Vagina (tissue), 2 donors: ENCODE measurements at regions not wholly inside any gene's neighbourhood (a gene's known extent, or its start where the extent isn't known, plus 50 kb on each side); places are given as distances from the start of the nearest gene placed in this dataset.

ENCODE experiments used
- DNase-seq, 2 donors: peaks; one replicate each; pipeline ENCODE4 v3.0.0-alpha.2; 2017; ENCODE audit errors: extremely low spot score in 2 of 2
- H3K27ac ChIP-seq: fragments of 200-600 bp; sonication (generic); one replicate; pipeline ENCODE4 v1.5.1; 2019
- H3K27me3 ChIP-seq: fragments of 200-600 bp; sonication (generic); one replicate; pipeline ENCODE4 v1.5.1; 2019
- H3K36me3 ChIP-seq, 2 donors: fragments of 200-600 bp; sonication (generic); one replicate each; pipeline ENCODE4 v1.5.1; 2017 to 2019
- H3K4me1 ChIP-seq: fragments of 200-600 bp; sonication (generic); one replicate; pipeline ENCODE4 v1.5.1; 2019
- H3K4me3 ChIP-seq, 2 donors: fragments of 200-600 bp; sonication (generic); 1 replicate in 1 of 2; 2 replicates in 1 of 2; pipeline ENCODE4 v1.5.1; 2016 to 2019
- H3K9me3 ChIP-seq: fragments of 200-600 bp; sonication (generic); one replicate; pipeline ENCODE4 v1.5.1; 2019
- POLR2A ChIP-seq, 2 donors: fragments of 450-650 bp; IDR thresholded peaks; one replicate each; pipeline ENCODE4 v1.6.1; 2017; ENCODE audit warnings: antibody characterized with exemption in 2 of 2, mild to moderate bottlenecking in 2 of 2, moderate library complexity in 2 of 2
- POLR2AphosphoS5 ChIP-seq, 2 donors: sonication (generic); formaldehyde crosslinking; IDR thresholded peaks; one replicate each; pipeline ENCODE4 v1.9.0; 2017; ENCODE audit warnings: antibody characterized with exemption in 2 of 2, mild to moderate bottlenecking in 2 of 2, low read depth in 1 of 2; ENCODE audit not compliant: insufficient read depth in 1 of 2
- intact Hi-C: fragments of 100-400 bp; cut with DNase I; formaldehyde crosslinking; loops from one replicate; pipeline ENCODE4 v1.15.1; 2023
- TF ChIP-seq, protein P1 (sequence below), 3 experiments: fragments of 450-650 bp in 2 of 3; fragments of 200-600 bp in 1 of 3; sonication (generic) in 1 of 3; IDR thresholded peaks; one replicate each; pipeline ENCODE4 v1.5.1; 2017 to 2019; ENCODE audit warnings: antibody characterized with exemption in 3 of 3, mild to moderate bottlenecking in 2 of 3, moderate library complexity in 2 of 3

DNA sequence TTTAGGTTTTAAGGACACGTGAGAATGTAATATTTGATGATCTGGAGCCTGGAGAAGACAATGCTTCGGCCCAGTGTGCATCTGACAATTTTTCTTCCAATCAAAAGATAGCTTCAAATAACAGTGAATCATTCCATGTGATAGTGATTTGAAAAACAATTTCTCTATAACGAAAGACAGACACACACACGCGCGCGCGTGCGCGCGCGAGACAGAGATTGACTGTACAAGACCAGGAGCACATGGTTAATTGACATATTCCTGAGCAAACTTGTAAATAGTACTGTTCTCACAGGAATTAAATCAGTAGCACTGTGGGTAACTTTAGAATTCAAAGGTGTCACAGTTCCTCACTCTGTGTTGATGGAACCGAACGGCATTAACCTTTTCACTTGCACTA, 287.5 kb upstream of the LMO3 start:
- Histone ChIP-seq H3K27me3 (no peaks in the 10 kb centered on the region), H3K4me1 (no peaks in the 10 kb centered on the region), H3K9me3 (no peaks in the 10 kb centered on the region), H3K4me3 (no peak overlapping the region), H3K27ac (no peak overlapping the region), H3K36me3 (no peaks in the 10 kb centered on the region)
- no peak for DNase-seq
- TF ChIP-seq, protein P1, sequence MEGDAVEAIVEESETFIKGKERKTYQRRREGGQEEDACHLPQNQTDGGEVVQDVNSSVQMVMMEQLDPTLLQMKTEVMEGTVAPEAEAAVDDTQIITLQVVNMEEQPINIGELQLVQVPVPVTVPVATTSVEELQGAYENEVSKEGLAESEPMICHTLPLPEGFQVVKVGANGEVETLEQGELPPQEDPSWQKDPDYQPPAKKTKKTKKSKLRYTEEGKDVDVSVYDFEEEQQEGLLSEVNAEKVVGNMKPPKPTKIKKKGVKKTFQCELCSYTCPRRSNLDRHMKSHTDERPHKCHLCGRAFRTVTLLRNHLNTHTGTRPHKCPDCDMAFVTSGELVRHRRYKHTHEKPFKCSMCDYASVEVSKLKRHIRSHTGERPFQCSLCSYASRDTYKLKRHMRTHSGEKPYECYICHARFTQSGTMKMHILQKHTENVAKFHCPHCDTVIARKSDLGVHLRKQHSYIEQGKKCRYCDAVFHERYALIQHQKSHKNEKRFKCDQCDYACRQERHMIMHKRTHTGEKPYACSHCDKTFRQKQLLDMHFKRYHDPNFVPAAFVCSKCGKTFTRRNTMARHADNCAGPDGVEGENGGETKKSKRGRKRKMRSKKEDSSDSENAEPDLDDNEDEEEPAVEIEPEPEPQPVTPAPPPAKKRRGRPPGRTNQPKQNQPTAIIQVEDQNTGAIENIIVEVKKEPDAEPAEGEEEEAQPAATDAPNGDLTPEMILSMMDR (IDR thresholded peaks at IDR 0.05) = no peak
- TF ChIP-seq POLR2AphosphoS5 (IDR thresholded peaks at IDR 0.05; ENCODE audit: insufficient read depth in 1 of 2, low read depth in 1 of 2) (no peak), POLR2A (IDR thresholded peaks at IDR 0.05) (no peak)
- intact Hi-C loops = no loop called here

DNA sequence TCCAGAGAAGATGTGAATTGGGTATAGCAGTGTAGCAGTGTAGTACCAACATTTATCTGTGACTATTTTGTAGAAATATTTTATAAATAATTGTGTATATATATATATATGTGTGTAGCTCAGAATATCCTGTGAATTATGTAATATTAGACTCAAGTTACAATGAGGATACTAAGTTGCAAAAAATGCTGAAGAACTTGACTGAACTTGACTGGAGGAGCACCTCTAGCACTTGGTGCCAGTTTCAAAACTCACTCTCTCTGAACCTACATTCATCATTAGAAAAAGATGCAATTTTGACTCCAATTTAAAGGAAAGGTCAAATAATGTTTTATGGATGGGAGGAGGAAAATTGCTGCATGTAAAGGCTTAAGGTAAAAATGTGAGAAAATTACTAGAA, 285.7 kb upstream of the LMO3 start:
- intact Hi-C loops = no loop called here
- Histone ChIP-seq H3K27ac (no peak overlapping the region), H3K4me1 (no peaks in the 10 kb centered on the region), H3K4me3 (no peak overlapping the region), H3K9me3 (no peaks in the 10 kb centered on the region), H3K36me3 (no peaks in the 10 kb centered on the region), H3K27me3 (no peaks in the 10 kb centered on the region)
- TF ChIP-seq, protein P1 (IDR thresholded peaks at IDR 0.05) = no peak
- TF ChIP-seq POLR2AphosphoS5 (IDR thresholded peaks at IDR 0.05; ENCODE audit: insufficient read depth in 1 of 2, low read depth in 1 of 2) (no peak), POLR2A (IDR thresholded peaks at IDR 0.05) (no peak)
- no peak for DNase-seq

DNA sequence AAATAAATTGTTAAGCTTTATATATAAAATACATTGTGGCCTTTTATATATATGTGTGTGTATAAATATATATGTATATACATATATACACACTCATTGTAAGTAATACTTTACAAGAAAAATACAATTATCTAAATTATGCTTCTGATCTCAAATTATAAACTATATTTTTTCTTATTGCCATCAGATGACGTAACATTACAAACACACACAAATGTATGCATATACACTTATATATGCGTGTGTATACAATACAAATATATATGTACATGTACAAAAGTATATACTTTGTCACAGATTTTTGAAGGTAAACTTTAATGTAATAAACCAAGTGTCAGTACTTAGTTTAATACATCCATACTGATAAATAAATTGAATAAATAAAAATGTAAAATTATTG, 278.9 kb upstream of the LMO3 start:
- DNase-seq = no peak
- intact Hi-C loops = no loop called here
- no peaks in the 10 kb centered on the region for H3K9me3 ChIP-seq
- H3K36me3 ChIP-seq = no peaks in the 10 kb centered on the region
- H3K27me3 ChIP-seq = no peaks in the 10 kb centered on the region
- H3K4me3 ChIP-seq = no peak overlapping the region
- no peaks in the 10 kb centered on the region for H3K4me1 ChIP-seq
- no peak overlapping the region for H3K27ac ChIP-seq
- no peak for TF ChIP-seq POLR2A (IDR thresholded peaks at IDR 0.05)
- TF ChIP-seq, protein P1 (IDR thresholded peaks at IDR 0.05) = no peak
- TF ChIP-seq POLR2AphosphoS5 (IDR thresholded peaks at IDR 0.05; ENCODE audit: insufficient read depth in 1 of 2, low read depth in 1 of 2) = no peak

DNA sequence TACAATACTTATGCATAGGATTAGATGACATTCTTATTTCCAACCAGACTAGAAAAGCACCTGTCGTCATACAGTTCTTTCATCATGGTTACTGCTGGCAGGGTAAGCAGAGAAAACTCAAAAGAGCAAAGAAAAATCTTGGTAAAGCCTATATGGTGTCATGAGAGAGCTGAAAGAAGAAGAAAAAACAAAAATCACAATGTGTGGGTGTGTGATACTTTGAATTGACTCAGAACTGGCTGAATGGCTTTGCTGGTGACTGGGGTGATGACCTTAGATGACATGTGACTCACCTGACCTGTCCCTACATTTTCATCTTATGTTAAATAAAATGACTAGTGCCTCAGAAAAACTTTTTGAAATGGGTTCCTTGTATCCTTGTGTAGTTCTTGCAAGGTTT, 278.1 kb upstream of the LMO3 start:
- Histone ChIP-seq H3K27me3 (no peaks in the 10 kb centered on the region), H3K4me1 (no peaks in the 10 kb centered on the region), H3K9me3 (no peaks in the 10 kb centered on the region), H3K4me3 (no peak overlapping the region), H3K36me3 (no peaks in the 10 kb centered on the region), H3K27ac (no peak overlapping the region)
- no peak for DNase-seq
- intact Hi-C loops = no loop called here
- no peak for TF ChIP-seq POLR2AphosphoS5 (IDR thresholded peaks at IDR 0.05; ENCODE audit: insufficient read depth in 1 of 2, low read depth in 1 of 2)
- TF ChIP-seq POLR2A (IDR thresholded peaks at IDR 0.05) = no peak
- TF ChIP-seq, protein P1 (IDR thresholded peaks at IDR 0.05) = no peak

DNA sequence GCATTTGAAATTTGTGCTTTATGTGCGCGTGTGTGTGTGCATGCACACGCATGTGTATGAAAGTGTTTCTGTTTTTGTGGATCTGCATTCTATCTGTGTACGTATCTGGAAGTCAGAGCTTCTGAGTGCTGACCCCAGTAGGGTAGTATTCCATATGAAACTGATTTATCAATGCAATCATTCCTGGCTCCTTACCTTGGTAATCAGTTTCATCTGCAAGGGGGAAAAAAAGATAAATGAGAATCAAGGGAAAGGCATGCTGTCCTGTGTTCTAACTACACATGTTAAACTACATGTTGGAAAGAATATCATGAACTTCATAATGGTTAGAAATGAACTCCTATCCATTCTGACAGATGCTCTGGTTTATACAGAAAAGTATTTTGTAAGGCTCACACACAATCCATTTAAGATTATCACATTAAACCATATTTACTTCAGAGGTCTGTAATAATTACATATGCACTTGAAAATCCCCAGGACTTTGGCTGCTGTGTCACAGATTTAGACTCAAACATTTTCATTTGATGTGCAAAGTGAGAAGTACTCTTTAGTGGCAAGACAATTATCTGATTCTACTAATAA, 276.1 kb upstream of the LMO3 start:
- Histone ChIP-seq H3K36me3 (no peaks in the 10 kb centered on the region), H3K4me1 (no peaks in the 10 kb centered on the region), H3K9me3 (no peaks in the 10 kb centered on the region), H3K4me3 (no peak overlapping the region), H3K27ac (no peak overlapping the region), H3K27me3 (no peaks in the 10 kb centered on the region)
- DNase-seq = no peak
- TF ChIP-seq POLR2AphosphoS5 (IDR thresholded peaks at IDR 0.05; ENCODE audit: insufficient read depth in 1 of 2, low read depth in 1 of 2) = no peak
- TF ChIP-seq, protein P1 (IDR thresholded peaks at IDR 0.05) = no peak
- TF ChIP-seq POLR2A (IDR thresholded peaks at IDR 0.05) = no peak
- intact Hi-C loops = no loop called here
